ENCODE measurements at regions not wholly inside any gene's neighbourhood (a gene's known extent, or its start where the extent isn't known, plus 50 kb on each side); places are given as distances from the start of the nearest gene placed in this dataset.
"Not testable (repeated sequence)": the region's sequence is repeated elsewhere in the genome, so short reads cannot be mapped to it uniquely, and the experiment has no call there.

DNA sequence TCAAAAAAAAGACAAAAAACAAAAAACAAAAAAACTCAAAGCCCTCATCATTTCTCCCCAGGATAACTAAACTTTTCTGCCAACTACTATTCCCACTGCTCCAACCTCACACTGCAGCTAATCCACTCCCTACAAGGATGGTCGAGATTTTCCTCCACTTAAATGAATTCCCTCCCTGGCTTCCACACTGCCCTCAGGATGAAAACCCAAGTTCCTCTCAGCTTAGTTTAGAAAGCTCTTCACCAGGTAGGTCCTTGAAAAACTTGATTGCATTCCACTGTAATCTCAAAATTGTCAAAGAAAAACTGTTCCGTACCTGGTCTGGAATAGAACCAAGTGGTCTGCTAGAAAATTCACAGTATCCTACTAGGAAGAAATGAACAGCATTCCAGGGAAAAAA lies 294.3 kb upstream of the KLF14 start:
- no peak for DNase-seq

DNA sequence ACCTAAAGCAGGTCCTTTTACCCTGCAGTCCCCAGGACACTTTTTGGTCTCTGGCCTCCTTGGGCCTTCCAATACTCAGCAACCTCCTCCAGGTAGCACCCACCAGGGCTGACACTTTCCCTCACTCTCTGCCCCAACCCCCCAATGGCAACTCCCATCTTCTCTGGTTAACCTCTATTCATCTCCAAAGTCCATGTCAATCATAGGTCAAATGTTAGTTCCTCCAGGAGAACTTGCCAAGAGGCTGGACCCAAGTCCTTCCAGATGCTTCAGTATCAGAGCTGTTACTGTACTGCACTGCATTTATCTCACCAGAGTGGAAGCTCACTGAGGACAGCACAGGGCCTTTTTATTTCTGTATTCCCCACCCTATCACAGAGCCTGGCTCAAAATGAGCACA lies 295.0 kb upstream of the KLF14 start:
- DNase-seq = no peak

GRCh38 chr7:131031099-131031868 lies 296.4 kb upstream of the MKLN1 start:
- DNase-seq = no peak

DNA sequence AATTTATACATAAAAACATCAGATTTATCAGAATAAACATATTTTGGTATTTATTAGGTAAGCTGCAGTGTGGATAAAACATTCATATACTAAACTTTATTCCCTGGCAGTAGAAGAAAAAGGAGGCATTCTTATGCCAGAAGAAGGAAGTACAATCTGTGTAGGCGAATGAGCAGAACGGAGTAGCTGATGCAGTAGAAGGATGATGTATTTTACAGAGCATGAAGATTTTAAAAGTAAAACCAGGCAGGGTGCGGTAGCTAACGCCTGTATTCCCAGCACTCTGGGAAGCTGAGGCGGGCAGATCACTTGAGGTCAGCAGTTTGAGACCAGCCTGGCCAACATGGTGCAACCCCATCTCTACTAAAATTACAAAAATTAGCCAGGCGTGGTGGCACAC lies 294.9 kb upstream of the MKLN1 start:
- no peak for DNase-seq

DNA sequence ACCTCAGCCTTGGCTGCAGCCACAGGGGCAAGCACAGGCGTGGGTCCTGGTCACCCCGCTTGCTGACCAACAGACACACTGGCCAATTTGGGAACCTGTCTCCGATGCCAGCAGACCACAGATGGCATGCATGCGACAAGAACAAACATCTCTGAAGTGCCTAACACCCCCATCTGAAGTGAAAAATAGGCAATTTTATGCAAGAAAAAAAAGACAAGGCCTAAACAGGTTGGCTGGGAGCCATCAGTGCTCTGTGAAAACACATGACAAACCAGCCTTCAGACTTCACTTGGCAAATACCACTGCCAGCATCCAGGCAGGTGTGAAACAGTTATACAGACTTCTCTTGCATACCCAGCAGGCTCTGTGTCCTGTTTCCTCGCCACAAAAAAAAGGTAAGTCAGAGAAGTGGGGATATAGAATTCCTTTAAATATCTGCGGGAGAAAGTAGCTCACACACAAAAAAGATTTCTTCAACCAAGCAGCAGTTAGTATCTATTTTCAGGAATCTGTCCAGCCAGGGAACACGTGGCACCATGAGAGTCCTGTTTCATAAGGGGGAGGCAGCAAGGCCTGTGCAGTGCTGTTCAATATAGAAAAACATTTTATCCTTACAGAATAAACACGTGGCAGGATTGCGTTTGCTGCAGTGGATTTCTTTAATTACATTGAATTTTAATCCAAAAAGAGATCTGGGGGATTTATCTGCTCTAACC lies 293.4 kb upstream of the MKLN1 start:
- DNase-seq = no peak

DNA sequence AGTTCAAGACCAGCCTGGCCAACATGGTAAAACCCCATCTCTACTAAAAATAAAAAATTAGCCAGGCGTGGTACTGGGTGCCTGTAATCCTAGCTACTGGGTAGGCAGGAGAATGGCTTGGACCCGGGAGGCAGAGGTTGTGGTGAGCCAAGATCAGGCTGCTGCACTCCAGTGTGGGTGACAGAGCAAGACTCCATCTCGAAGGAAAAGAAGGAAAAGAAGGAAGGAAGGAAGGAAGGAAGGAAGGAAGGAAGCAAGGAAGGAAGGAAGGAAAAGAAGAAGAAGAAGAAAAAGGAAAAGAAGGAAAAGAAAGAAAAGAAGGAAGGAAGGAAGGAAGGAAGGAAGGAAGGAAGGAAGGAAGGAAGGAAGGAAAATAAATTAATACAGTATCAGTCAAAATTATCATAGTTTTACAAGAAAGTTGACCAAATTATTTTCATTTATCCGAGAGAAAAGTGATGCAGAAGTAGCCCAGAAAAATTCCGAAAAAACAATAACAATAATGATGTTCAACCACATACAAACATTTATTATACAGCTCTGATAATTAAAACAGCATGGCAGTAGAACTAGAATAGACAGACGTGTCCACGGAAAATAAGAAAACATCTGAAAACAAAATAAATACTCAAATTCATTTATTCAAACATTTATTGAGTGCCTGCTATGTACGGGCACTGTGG lies 292.4 kb upstream of the MKLN1 start:
- no peak for DNase-seq

DNA sequence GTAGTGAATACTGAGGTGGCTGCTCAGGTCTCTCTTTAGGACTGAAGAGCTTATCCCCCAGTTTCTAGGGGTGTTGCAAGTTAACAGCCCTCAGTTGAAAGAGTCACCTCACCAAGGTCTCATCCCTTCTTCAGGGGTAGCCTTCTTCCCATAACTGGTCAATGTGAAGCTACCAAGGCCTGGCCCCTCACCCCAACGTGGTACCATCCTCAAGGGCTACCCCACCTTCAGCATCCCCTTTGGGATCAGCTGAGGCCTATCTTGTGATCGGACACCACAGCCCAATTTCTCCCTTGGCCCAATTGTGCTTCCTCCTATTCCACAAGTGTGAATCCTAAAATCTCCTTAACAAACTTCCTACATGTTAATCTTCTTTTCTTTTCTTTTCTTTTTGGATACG lies 289.5 kb upstream of the MKLN1 start:
- no peak for DNase-seq

GRCh38 chr7:131039355-131039762 lies 288.3 kb upstream of the MKLN1 start:
- no peak for DNase-seq

DNA sequence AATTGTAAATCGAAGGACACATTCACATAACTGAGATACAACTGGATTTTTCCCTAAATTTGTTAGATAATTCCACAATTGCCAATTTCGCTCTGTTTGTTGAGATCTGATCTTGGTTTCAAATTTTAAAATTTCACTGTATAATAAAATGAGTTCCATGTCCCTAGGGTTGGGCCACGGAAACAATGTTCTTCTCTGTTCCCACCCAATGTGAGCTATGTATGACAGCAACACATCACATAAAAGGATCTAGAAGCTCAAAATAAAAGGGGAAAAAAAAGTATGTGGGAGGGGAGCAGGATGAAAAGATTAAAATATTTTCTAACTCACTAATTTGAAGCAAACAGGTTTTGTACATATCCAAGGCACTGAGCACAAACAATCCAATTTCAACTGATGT lies 287.8 kb upstream of the MKLN1 start:
- no peak for DNase-seq

DNA sequence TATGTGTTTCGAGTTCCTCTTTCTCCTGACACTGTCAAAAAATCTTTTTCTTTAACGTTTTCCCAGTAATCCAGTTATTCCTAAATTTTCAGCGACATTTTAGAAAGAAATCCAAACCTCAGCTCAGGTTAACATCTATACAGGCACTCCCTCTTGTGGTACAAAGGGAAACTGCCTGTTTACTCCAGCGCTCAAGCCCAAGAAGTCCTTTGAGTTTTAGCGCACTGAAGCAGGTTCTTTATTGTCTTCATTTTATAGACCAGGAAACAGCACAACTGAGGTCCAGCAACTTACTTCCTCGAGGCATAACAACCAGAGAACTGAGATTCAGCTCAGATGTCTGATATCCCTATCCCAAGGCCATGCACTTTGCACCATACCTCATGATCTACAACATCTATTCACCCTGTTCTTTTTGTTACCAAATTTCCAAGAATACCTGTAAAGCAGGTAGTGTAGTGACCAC lies 287.2 kb upstream of the MKLN1 start:
- no peak for DNase-seq

DNA sequence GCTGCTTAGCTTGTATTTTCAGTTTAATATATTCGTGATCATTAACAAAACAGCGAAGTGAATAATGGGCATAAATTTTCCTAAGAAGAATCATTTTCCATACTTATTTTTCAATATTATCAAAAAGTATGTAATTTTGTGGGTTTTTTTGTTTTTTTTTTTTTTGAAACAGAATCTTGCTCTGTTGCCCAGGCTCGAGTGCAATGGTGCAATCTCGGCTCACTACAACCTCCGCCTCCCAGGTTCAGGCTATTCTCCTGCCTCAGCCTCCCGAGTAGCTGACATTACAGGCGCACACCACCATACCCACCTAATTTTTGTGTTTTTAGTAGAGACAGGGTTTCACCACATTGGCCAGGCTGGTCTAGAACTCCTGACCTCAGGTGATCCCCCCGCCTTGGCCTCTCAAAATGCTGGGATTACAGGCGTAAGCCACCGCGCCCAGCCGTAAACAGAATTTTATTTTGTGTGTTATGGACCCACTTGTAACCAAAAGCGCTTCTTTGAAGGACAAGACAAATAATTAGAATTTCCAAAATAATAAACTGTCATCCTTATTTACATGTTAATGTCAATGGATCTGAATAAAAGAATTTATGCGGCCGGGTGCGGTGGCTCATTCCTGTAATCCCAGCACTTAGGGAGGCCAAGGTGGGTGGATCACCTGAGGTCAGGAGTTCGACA lies 286.5 kb upstream of the MKLN1 start:
- not testable (repeated sequence) for DNase-seq

DNA sequence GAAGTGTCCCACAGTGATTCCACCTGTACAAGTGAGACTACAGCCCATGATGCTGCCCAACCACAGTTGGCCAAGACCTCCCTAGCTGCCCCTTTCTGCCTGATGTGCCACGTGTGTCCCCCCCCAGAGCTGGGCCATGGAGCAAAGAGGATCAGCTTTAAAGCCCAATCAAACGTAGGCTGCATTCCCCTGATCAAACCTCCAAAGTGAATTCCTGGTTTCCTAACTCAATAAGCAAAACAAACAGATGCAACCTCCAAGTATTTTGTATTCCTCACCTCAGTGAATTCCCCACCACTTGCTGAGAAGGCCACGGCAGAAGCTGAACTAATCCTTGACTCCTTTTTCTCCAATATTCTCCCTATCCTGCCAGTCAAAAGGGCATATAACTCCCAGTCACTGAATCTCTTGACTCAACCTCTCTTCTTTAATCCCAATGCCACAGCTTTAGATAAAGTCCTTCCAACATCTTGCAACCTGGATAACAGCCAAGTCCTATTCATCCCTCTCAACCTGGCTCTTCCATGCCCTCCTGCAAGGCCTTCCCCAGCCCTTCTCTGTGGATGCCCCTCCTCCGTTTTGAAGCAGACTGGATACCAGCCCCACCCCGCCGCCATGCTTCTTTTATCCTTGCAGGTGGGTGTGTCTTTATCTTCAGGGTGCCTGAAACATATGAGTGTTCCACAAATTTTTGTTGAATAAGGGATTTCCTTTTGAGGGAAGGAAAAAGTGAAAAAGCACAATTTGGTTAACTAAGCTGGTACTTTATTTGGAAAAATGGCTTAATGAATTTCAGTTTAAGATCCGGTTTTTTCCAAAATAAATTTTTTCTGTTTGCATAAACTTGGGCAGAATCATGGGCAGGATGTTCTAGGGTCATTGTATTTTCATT lies 285.2 kb upstream of the MKLN1 start:
- DNase-seq = no peak

DNA sequence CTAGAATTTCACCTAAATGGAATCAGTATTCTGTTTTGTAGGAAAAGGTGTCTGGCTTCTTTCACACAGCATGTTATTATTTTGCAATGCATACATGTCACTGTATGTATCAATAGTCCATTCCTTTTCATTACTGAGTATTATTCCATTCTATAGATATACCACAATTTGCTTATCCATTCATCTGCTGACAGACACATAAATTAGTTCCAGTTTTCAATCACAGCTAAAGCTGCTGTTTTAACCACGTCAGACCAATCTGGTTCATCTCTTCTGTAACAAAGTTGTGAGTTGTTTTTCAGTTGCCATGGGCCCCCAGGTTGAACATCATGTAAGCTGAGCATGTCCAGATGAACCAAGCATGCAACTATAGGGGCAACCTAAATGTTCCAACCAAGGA lies 282.1 kb upstream of the MKLN1 start:
- DNase-seq = no peak

DNA sequence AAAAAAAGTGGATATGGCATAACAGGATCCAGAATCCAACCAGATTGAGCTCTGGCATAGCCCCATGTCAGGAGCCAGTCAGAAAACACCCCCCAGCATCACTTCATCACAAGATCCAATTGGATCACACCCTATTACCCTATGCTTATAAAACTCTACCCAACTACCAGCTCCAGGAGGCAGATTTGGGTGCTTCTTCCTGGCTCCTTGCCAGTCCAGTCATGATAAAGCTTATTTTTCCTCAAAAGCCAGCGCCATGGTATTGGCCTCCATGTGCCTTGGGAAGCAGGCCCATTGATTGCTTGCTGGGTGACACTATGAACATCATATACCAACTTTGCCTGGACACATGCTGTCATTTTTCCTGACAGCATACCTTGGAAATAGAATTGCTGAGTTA lies 281.4 kb upstream of the MKLN1 start:
- DNase-seq = no peak

DNA sequence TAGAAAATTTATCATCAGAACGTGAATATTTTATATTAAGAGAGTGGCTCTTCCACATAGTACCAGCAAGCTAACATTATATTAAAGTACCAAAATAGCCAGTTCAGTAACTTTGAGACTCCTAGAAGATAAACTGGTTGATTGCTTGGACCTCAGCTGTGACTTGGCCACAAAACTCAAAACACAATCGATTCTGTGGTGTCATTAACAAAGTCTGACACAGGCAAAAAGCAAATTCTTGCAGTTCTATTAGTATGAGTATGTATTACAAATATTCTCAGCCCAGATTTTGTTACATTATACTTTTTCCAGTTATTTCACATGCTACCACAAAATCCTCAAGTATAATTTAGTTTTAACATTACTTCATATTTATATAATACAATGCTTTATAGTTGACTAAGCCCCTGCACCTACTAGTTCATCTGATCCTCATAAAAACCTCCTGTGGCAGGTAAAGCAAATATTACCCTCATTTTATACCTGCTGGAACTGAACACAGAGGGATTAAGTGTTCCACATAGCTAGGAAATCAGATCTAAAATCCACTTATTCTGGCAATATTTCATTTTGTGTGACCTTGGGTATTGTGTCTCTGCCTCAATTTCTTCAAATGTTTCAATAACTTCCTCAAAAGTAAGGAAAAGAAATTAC lies 279.9 kb upstream of the MKLN1 start:
- no peak for DNase-seq

DNA sequence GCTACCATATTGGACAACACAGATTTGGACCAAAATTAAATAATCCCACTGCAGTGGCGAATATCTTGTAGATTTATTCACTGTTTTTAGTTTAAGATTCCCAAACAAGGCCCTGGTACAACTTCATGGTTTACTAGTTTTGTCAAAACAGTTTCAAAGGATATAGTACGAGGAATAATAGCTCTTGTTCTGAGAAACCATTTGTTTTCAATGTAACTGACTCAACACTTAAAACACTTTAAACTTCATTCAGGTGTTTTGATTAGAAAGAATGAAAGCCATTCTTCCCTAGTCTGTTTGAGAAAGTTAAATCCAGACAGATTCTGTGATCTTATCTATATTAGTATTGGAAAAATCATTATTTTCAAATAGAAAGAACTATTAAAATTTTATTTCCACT lies 276.4 kb upstream of the MKLN1 start:
- no peak for DNase-seq

DNA sequence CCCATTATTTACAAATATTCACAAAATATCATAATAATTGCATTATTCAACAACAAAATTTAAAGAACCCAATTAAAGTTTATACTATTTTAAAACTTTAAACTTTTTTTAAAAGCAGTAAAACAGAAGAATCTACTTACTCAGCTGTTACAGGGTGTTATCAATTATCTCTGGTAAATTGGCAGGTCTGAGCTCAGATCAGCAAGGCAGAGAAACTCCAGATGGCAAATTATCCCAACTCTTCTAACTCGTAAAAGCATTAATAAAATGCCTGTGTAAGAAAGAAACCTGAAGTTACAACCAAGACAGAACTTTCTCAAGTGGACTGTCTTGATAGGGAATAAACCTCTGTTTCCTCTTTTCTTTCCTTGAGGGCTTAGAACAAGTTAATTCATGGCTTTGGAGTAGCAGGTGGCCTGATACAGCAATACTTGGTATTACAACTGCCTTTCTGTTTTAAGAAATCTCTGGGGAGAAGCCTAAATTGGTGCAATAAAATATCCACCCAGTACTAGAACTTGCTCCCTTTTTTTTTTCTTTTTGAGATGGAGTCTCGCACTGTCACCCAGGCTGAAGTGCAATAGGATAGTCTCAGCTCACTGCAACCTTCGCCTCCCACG lies 275.3 kb upstream of the MKLN1 start:
- no peak for DNase-seq

DNA sequence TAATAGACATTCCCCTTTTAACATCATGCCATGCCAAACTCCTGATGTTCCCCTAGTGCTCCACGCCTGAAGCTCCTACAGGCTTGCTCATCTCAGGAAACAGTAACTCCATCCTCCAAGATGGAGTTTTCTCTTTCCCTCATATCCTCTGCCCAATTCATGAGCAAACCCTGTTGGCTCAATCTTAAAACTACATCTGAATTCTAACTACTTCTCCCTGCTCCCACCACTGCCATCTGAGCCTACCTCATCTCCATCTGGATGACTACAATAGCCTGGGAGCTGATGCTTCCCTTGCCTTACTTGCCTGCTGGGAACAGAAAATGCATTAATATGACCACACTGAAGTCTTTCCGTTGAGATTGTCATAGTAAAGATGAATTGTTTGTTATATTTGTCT lies 271.7 kb upstream of the MKLN1 start:
- DNase-seq = no peak

DNA sequence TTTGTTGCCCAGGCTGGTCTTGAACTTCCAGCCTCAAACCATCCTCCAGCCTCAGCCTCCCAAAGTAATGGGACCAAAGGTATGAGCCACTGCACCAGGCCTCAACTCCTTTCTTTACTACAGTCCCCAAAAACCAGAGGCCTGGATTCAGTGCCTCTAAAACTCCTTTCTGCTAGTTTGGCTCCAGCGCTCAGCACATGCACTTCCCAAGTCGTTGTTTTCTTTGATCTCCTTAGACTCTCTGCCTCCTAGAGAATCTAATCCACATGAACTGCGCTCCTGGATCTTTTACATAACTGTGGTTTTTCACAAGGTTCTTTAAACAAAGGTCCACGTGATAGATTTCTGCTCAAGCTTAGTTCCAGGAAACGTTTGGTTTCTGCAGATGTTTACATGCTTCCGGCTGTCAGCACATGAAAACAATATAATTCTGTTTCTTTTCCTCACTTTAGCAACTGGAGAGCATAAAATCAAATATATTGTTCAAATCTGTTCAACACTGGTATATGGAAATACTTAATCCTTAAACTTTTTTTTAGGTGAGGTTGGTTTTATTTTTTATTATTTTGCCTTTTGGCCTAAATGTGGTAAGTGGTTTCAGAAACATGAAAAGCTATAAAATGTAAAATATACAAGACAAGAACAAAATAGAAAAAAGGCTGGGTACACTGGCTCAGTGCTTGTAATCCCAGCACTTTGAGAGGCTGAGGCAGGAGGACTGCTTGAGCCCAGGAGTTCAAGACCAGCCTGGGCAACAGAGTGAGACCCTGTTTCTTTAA lies 270.5 kb upstream of the MKLN1 start:
- DNase-seq = no peak

DNA sequence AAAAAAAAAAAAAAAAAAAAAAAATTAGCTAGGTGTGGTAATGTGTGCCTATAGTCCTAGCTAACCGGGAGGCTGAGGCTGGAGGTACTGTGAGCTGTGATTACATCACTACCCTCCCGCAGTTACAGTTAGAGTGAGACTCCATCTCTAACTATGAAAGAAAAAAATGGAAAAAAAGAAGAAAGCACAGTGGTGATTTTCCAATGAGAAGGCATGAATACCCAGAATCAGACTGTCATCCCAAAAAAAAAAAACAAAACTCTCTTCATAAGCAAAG lies 269.9 kb upstream of the MKLN1 start:
- DNase-seq = no peak

Measured in GDM1 (cell line).